GM12872 (cell line): ENCODE measurements at regions not wholly inside any gene's neighbourhood (a gene's known extent, or its start where the extent isn't known, plus 50 kb on each side); places are given as distances from the start of the nearest gene placed in this dataset.

Experiments used
- CTCF ChIP-seq: IDR thresholded peaks from 3 replicates; pipeline ENCODE4 v1.5.1; 2011; ENCODE audit warnings: low read depth, mild to moderate bottlenecking, low read length, moderate library complexity; ENCODE audit not compliant: insufficient read depth

- TF ChIP-seq CTCF = no peak
These were observed 79.1 kb downstream of the TRIB2 start for GRCh38 chr2:12795851-12796250.

GRCh38 chr2:12796657-12797056, 79.9 kb downstream of the TRIB2 start:
- TF ChIP-seq CTCF = no peak

- TF ChIP-seq CTCF = no peak
These were observed 81.1 kb downstream of the TRIB2 start for GRCh38 chr2:12797815-12798214.

GRCh38 chr2:12803607-12804006, 86.9 kb downstream of the TRIB2 start:
- no peak for TF ChIP-seq CTCF

GRCh38 chr2:12804091-12804856, 87.5 kb downstream of the TRIB2 start:
- no peak for TF ChIP-seq CTCF

GRCh38 chr2:12805033-12805432, 88.3 kb downstream of the TRIB2 start:
- TF ChIP-seq CTCF = no peak

- no peak for TF ChIP-seq CTCF
These were observed 90.0 kb downstream of the TRIB2 start for GRCh38 chr2:12806549-12807242.
